ENCODE measurements at regions not wholly inside any gene's neighbourhood (a gene's known extent, or its start where the extent isn't known, plus 50 kb on each side); places are given as distances from the start of the nearest gene placed in this dataset.

GRCh38 chr1:55650444-55650843 lies 435.3 kb upstream of the USP24 start (continued):
- TF ChIP-seq CHD7 (IDR thresholded peaks at IDR 0.05; ENCODE audit: insufficient replicate concordance, low read length) (no peak), BACH1 (IDR thresholded peaks at IDR 0.05; ENCODE audit: low read length) (no peak), SP2 (IDR thresholded peaks at IDR 0.05; ENCODE audit: low read length) (no peak), MAX (IDR thresholded peaks at IDR 0.05) (no peak), FOSL1 (IDR thresholded peaks at IDR 0.05; ENCODE audit: insufficient read depth, low read depth, low read length) (no peak), E2F6 (IDR thresholded peaks at IDR 0.05) (no peak), TAF7 (optimal IDR thresholded peaks at IDR 0.05; ENCODE audit: borderline replicate concordance, low read depth, low read length) (no peak), EGR1 (IDR thresholded peaks at IDR 0.05; ENCODE audit: borderline replicate concordance, low read depth, low read length) (no peak), CTBP2 (IDR thresholded peaks at IDR 0.05; ENCODE audit: borderline replicate concordance, insufficient read depth, insufficient read length, low read length) (no peak), CBX8 (IDR thresholded peaks at IDR 0.05; ENCODE audit: borderline replicate concordance, low read depth, low read length) (no peak)
